ENCODE measurements at regions not wholly inside any gene's neighbourhood (a gene's known extent, or its start where the extent isn't known, plus 50 kb on each side); places are given as distances from the start of the nearest gene placed in this dataset.
"Not testable (repeated sequence)": the region's sequence is repeated elsewhere in the genome, so short reads cannot be mapped to it uniquely, and the experiment has no call there.

DNA sequence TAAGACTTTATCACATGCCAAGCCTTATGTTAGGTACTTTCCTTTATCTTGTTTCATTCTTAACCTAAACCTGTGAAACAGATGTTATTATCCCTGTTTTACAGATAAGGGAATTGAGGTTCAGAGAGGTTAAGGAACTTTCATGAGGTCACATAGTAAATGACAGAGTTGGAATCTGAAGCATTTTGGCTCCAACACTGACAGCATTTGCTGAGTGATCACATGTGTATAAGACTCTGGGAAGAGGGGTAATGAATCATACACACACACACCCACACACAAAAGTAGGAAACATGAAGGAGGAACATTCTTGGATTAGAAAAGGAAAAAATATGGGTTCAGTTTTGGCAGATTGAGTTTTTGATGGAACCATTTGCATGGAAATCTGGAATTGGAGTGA lies 212.5 kb downstream of the GJA1 start:
- no peak for DNase-seq

DNA sequence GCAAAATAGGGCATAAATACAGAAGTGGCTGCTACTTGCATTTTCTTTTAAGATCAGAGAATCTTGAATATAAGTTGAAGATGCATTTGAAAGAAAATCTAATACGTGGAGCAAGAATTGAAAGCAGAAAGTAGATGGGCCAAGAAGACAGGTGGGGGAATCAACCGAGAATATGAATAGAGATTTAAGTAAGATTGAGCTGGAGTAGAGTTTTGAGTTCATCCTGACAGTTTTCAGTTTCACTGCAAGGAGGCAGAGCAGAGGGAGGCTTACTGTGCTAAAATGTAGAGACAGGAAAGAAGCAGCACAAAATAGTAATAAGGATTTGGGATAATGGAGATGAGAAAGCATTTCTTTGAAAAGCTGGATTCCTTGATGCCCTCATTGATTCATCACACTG lies 214.5 kb downstream of the GJA1 start:
- DNase-seq, result no peak

DNA sequence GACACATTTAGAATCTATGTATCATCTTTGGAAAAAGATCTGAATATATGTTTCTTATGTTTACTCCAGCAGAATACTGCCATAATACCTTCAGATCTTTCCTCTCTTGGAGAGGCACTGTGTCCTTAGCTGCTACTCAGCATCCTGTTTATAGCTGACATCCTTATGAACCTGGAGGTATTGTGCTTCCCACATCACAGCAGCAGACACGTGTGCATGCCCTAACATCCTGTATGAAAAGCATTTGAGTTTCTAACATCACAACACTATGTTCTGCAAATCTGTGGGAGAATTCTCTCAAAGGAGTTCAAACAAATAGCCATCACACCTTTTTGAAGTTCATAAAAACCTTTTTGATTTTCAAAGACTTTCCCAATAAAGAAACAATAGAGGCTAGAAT lies 216.0 kb downstream of the GJA1 start:
- no peak for DNase-seq

DNA sequence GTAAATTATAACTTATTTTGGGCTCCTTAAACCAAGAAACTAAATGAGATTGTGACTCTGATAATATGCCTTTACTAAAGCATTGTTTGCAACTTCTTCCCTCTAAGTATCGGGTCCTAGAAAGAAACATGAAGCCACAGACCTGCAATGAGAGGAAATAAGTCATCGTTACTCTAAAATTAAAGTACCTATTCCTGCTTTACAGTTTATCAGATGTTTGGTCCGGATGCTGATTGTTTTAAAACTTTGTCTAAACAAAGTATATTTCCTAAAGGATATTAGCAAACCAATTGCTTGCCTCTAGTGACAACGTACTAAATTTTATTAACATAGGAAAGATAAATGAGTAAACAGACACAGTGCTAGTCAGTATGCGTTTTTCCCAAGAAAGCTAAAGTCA lies 216.8 kb downstream of the GJA1 start:
- DNase-seq, result no peak

DNA sequence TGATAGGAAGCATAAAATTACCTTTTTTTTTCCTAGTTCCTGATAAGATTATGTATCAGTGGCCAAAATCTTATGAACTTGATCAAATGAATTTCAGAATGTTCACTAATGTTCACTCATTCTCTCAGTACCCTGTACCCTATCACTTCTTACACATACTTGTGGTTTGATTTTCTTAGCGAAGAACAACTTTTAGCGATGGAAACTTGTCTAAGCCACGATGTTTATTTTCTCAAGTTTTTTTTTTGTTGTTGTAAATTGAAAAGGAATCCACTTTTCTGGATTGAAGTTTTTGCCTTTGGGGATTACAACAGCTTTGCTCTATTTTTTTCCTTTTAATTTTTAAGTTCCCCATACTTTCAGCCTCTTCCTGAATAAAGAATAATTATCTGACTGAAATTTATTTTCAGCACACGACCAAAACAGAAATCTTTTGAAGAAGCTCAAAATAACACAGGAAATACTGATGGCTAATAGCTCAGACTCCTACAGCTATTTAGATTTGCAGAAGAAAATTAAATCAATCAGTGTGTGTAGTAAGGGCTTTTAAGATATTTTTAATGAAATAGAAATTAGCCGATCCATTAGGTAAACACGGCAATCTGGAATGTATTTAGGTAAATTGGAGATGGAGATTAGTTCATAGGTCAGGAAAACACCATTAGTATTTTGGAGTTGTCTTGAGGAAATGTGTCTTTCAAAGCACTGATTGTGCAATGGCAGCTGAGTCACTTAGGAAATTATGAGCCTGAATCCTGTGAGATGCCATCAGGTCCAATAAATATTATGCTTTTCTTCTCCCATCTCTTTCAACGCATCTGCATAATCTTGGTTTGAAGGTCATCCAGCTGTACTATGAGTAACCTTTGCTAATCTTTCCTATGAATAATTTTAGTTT lies 217.5 kb downstream of the GJA1 start:
- no peak for DNase-seq

DNA sequence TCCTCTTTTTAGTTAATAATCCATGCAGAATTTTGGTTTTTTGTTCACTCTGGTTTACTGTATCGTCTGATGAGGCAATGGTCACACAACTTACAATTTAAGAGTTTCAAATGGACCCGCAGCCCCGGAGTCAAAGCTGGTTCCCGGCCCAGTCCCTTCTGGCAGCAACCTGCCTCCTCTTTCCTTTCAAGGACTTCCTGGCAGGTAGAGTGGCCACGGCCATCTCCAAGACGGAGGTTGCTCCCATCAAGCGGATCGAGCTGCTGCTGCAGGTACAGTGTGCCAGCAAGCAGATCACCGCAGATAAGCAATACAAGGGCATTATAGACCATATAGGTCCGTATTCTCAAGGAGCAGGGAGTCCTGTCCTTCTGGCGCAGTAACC lies 218.2 kb downstream of the GJA1 start:
- no peak for DNase-seq

DNA sequence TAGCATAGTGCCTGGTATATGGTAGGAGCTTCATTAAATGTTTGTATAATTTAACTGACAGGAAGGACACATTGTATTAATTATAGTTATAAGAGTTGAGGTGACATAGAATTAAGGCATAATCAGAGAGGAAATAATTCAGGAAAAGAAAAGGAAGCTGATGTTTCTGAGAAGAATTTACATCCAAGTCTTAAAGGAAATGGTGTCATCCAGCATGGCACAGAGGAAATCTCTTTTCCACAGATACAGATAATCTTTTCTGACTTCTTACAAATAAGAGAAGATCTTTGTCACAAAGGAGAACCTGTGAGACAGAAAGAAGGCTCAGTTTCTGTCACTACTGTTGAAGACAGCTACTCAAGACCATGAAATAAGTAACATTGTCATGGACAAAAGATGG lies 222.5 kb downstream of the GJA1 start:
- no peak for DNase-seq

DNA sequence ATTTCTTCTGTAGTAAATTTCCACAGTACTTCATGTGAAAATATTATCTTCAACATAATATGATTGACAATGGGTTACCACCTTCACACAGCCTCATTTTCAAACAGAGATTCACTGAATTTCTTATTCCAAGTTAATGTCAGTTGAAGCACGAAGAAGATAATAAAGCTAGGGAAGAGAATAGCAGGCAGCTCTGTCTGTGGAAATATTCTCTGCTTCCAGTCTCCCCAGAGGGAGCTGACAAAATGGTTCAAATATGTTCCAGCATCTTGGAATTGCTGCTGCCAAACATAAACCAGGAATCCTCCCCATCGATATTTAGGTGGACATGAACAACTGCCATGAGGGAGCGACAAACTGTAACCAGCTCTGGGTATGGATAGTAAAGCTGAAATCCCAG lies 224.8 kb downstream of the GJA1 start:
- no peak for DNase-seq

DNA sequence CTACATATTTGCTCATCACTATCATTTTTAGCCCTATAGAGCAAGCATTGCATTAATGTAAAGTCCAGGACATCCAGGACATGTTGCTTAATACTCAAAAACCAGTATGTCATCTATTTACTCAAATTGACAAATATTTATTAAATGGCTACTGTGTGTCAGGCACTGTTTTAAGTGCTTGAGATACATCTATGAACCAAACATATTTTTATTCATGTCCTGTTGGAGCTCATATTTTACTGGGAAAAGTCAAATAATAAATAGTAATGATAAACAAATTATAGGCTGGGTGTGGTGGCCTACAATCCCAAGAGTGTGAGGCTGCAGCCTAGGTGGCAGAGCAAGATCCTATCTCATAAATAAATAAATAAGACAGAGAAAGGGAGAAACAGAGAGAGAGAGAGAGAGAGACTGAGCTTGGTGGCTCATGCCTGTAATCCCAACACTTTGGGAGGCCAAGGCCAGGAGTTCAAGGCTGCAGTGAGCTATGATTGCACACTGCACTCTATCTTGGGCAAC lies 227.9 kb downstream of the GJA1 start:
- DNase-seq, result peak; percentile 56

DNA sequence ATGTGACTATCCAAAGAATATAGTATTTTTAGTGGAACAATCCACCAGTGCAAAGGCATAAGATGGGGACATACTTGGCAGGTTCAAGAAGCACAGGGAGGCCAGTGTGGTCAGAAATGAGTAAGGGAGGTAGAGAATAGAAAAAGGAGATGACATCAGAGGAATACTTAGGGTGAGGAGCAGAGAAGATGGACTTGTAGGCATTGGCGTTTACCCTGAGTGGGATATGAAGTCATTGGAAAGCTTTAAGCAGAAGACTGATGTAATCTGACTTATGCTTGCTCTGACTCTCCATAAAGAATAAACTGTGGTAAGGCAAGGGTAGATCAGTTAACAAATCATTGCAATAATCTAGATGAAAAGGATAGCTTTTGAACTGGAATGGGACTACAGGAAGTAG lies 228.7 kb downstream of the GJA1 start:
- DNase-seq, result no peak

DNA sequence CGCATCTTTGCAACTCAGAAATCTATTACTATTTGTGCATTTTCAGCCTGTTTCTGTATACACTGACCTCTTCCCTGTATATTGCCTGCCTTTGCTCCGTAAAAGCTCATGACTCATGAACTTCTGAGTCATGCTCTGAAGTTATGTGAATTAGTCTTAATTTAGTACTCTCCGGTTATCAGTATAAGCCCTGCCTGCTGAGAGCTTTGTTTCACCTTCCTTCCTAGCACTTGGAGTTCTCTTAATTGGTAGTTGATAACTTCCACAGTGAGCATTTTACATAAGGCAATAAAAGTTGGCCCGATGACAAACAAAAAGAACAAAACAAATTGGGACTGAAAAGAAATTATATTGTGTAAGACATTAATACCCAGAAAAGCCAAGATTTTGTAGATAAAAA lies 231.4 kb downstream of the GJA1 start:
- DNase-seq, result peak; percentile 45

DNA sequence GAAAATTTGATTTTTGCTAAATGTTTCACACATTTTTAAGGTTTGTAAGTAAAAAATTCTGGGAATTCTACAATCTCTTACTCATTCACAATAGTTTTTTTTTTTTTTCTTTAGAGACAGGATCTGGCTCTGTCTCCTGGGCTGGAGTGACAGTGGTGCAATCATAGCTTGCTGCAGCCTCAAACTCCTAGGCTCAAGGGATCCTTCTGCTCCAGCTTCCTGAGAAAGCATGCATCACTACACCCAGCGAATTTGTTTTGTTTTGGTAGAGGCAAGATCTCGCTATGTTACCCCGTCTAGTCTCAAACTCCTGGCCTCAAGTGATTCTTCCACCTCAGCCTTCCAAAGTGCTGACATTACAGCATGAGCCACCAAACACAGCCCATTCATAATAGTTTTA lies 232.8 kb downstream of the GJA1 start:
- DNase-seq, result no peak

DNA sequence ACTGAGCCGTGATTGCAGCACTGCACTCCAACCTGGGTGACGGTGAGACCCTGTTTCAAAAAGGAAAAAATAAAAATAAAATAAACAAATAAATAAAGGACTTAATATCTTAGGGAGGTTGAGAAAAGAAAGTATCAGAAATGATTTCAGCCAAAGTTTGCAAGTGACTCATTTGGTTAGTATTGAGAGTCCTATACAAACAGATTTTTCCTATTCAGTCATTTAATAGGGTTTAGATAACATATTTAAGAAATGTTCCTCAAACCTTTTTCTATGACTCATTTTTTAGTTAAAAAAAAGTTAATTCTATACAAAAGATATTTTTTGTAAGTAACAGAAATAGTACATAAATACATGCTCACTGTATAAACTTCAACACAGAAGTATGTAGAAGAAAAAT lies 235.1 kb downstream of the GJA1 start:
- DNase-seq, result no peak

DNA sequence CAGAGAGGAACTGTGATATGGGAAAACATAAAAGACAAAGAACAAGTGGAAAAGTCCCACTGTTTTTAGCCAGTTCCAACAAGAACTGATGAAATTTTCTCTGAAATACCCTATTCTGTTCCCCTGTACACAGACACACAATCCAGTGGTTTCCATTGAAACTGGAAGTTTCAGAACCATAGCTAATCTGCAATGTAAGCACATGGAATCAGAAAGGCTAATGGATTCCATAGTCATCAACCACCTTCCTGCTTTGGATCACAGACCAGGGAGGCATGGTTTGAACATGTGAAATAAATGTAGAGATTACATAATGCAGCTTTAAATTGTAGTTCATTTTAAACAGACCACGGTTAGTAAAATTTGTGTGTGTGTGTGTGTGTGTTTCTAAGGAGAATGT lies 242.1 kb downstream of the GJA1 start:
- DNase-seq, result no peak

DNA sequence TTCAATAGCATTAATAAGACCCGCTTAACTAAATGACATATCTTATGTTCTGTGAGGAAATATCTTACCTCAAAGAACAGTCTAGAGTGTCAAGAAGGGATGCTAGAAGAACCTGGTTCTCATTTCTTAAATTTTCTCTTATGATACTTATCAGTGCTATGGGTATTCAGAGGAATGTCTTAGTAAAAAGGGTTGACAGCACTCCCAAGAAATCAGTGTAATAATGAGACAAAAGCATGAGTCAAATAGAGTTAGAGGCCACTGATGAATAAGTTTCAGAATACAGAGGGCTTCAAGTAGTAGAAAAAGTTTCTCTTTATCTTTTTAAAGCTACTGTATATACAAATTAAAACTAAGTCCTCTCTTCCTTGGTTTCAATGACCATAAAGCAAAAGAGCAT lies 242.8 kb downstream of the GJA1 start:
- no peak for DNase-seq

DNA sequence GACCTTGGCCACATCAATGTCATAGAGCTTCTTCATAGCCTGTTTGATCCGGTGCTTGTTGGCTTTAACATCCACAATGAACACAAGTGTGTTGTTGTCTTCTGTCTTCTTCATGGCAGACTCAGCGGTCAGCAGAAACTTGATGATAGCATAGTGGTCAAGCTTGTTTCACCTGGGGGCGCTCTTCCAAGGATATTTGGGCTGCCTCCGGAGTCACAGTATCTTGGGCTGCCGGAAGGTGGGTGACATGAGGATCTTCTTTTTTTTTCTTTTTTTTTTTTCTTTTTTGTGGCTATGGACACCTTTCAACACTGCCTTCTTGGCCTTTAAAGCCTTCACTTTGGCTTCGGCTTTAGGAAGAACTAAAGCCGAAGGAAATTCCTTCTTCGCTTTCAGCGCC lies 244.6 kb downstream of the GJA1 start:
- no peak for DNase-seq

DNA sequence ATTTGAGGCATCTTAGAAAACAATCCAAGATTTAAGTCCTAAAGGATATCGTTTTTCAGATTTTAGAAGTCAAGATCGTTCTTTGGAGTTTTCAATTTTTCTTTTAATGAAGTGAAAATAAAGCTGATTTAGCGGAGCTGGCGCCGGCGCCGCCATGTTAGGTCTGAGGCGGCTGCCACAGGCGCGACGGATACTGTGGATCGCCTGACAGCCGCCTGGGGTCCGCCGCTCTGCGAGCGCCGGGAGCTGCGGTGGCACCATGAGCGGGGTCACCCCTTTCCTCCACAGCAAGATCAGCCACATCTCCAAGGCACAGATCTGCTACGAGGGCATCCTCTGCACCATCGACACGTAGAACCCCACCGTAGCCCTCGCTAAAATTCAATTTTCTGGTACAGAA lies 247.2 kb downstream of the GJA1 start:
- DNase-seq, result no peak

DNA sequence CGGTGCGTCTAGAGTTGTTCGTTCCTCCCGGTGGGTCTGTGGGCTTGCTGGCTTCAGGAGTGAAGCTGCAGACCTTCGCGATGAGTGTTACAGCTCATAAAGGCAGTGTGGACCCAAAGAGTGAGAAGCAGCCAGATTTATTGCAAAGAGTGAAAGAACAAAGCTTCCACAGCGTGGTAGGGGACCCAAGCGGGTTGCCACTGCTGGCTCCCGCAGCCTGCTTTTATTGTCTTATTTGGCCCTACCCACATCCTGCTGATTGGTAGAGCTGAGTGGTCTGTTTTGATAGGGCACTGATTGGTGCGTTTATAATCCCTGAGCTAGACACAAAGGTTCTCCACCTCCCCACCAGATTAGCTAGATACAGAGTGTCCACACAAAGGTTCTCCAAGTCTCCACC lies 250.4 kb downstream of the GJA1 start:
- not testable (repeated sequence) for DNase-seq

DNA sequence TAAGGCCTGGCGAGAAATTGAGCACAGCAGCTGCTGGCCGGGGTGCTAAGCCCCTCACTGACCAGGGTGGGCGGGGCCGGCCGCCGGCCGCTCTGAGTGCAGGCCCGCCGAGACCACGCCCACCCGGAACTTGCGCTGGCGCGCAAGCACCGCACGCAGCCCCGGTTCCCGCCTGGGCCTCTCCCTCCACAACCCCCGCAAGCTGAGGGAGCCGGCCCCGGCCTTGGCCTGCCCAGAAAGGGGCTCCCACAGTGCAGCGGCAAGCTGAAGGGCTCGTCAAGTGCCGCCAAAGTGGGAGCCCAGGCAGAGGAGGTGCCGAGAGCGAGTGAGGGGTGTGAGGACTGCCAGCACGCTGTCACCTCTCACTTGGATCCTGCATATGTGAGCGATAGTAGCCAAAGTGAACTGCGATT lies 251.2 kb downstream of the GJA1 start:
- DNase-seq, result no peak

DNA sequence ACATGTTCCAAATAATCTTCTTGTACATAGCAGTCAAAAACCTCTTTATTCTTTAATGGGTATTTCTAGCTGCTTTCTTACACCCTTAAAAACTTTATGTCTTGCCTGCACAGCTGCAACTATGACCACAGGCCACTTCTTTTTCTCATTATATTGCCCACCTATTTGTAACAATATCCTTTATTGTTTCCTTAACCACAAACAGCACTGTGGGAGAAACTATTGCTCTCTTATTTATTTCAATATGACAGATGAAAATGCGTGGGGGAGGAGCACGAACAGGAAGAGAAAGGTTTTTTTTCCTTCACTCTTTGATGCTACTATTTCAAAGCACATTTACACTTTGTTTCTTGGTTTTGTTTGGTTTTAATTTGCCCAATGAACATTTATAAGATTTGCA lies 253.5 kb downstream of the GJA1 start:
- DNase-seq, result no peak

DNA sequence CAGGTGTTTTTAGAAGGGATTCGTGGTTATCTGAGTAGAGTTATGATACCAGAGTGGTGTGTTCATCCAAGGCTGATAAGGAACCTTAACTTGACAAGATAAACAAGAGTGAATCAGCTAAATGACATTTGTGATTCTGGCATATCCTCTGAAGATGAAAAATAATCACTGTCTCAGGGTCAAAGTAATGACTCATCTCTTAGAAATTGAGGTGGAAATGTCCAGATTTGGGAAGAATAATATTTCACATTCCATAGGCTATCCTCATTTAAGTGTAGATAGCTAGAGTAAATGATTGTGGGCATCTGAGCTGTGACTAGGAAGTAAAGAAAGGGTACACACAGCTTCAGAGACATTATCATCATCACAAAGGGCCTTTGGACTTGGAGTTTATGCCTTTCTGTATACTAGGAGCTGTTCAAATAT lies 255.7 kb downstream of the GJA1 start:
- no peak for DNase-seq

DNA sequence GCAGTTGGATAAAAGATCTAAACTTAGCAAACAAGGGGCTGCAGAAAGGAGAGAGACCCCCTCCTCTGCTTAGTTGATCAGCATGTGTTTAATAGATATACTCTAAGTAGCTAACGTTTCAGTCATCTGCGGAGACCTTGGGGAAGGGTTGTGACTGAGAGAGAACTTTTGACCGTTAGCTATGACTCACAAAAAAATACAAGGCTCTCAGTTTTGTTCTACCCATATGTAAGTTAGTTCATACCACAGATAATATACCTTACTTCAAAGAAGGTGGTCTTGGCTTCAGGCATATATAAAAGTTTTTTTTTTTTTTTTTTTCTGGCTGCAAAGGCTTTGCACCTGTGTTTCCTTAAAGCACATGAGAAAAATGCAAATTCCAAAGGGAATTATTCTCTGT lies 258.9 kb downstream of the GJA1 start:
- no peak for DNase-seq

DNA sequence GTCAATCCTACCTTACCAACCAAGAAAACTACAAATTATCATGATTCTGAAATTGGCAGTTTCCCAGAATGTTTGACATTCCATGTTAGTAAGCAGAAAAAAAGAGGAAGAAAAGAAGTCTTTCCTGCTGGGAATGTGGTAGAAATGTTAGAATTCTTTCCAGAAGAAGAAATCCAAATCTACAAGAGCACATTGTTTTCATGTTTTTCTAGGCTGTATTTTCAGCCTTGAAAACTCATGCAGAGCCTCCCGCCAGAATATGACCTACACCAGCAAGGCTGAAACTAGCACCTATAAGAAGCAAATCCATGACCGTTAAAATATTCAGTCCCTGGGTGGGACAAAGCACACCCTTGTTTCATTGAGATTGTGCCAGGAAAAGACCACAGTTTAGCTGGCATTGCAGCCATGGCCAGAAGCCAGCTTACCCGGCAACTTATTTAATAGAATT lies 259.4 kb downstream of the GJA1 start:
- no peak for DNase-seq

DNA sequence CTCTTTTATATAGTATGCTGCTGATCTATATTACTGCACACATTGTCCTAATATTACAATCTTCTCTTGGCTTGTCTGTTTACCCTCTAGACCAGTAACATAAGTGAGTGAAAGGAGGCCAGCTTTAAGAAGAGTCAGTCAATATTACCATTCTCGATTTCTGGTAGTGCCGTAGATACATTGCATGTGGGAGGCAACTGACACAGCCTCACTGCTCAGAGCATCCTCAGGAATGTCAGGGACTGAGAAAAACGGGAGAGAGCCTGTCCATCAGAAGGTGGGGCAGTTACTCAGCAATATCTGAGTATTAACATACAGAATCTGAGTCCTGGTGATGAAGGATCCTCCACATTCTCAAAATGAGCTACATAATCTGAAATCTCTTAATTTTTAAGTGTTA lies 259.9 kb downstream of the GJA1 start:
- no peak for DNase-seq

DNA sequence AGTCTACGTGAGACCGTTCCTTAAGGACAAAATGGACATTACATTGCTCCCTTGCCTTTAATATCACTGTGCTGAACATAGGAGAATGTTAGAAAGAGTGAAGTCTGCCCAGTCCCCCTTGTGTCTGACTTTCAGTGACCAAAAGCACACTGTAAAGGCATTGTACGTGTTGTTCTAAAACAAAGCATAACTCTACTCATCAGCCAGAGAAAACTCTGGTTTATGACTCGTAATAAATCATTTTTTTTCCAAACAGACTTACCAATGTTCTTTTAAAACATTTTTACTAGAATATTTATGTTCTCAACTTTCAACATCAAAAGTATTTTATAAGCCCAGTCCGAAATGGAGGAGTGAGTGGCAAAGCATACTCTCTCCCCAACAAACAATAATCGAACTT lies 262.5 kb downstream of the GJA1 start:
- no peak for DNase-seq
